Mucosa of rectum (tissue), 2 donors: ENCODE measurements at regions not wholly inside any gene's neighbourhood (a gene's known extent, or its start where the extent isn't known, plus 50 kb on each side); places are given as distances from the start of the nearest gene placed in this dataset.
"Not testable (repeated sequence)": the region's sequence is repeated elsewhere in the genome, so short reads cannot be mapped to it uniquely, and the experiment has no call there.

Experiments used
- H3K27ac ChIP-seq, 2 donors: one replicate each; pipeline ENCODE4 v1.7.0; 2013; ENCODE audit warnings: inconsistent platforms in 2 of 2, low read depth in 2 of 2, low read length in 2 of 2
- H3K27me3 ChIP-seq, 2 donors: one replicate each; pipeline ENCODE4 v1.7.0; 2013; ENCODE audit warnings: low read length in 2 of 2; ENCODE audit not compliant: control insufficient read depth in 2 of 2, insufficient read depth in 2 of 2
- H3K36me3 ChIP-seq, 2 donors: one replicate each; pipeline ENCODE4 v1.7.0; 2013; ENCODE audit warnings: low read length in 2 of 2; ENCODE audit not compliant: control insufficient read depth in 2 of 2, insufficient read depth in 2 of 2
- H3K4me1 ChIP-seq, 2 donors: one replicate each; pipeline ENCODE4 v1.7.0; 2013; ENCODE audit warnings: low read length in 2 of 2, mild to moderate bottlenecking in 1 of 2; ENCODE audit not compliant: control insufficient read depth in 2 of 2, insufficient read depth in 2 of 2
- H3K4me3 ChIP-seq, 2 donors: one replicate each; pipeline ENCODE4 v1.7.0; 2013; ENCODE audit warnings: low read length in 2 of 2
- H3K9ac ChIP-seq, 2 donors: one replicate each; pipeline ENCODE4 v1.7.0; 2013; ENCODE audit warnings: low read length in 2 of 2, low read depth in 1 of 2, mild to moderate bottlenecking in 1 of 2
- H3K9me3 ChIP-seq, 2 donors: one replicate each; pipeline ENCODE4 v1.7.0; 2013; ENCODE audit warnings: low read length in 2 of 2; ENCODE audit not compliant: control insufficient read depth in 2 of 2
- donor health status: healthy.
- donor health status: Normal muscosa, but diverticular disease.

DNA sequence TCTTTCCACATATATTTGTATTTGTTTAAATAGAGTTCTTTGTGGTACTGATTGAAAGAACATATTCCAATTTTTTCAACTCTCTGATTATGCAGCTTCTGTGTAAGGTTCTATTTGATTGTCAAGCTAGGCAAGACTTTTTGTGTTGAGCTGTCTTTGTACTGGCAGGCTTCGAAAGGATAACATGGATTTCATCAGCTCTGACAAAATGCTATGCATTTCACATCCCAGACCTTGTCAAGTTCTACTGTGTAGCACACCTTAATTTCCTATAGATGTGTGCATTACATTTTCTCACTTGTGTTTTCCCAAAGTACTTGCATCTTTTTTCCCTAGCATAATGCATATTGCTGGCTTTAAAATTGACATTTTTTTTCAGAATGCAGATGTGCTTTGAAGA, 555.0 kb upstream of the GYPC start:
- H3K4me3 ChIP-seq = no peak overlapping the region
- no peak overlapping the region for H3K27ac ChIP-seq
- H3K36me3 ChIP-seq = no peaks in the 10 kb centered on the region
- no peaks in the 10 kb centered on the region for H3K9me3 ChIP-seq
- no peak overlapping the region for H3K9ac ChIP-seq
- H3K27me3 ChIP-seq = no peaks in the 10 kb centered on the region
- H3K4me1 ChIP-seq = no peaks in the 10 kb centered on the region

- H3K27me3 ChIP-seq = no peaks in the 10 kb centered on the region
- H3K9me3 ChIP-seq = no peaks in the 10 kb centered on the region
- H3K9ac ChIP-seq = no peak overlapping the region
- H3K36me3 ChIP-seq = no peaks in the 10 kb centered on the region
- no peak overlapping the region for H3K27ac ChIP-seq
- no peaks in the 10 kb centered on the region for H3K4me1 ChIP-seq
- H3K4me3 ChIP-seq = no peak overlapping the region
Observed at GRCh38 chr2:126106006-126106405, 550.0 kb upstream of the GYPC start.

DNA sequence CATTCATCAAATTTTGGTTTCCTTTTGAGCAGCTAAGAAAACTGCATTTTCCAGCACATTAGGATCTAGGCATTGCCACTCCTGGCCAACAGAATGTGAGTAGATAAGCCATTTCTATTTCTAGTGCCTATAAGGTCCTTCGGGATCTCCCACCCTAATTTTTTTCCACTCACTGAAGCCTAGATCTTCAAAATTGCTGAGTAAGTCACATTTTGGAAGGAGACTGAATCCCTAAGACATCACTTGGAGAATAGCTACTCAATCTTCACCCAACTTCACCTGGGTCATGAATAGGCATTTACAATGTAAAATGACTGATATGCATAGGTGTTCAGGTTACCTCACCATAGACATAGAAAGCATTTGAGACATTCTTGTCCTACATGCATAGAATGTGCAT, 548.1 kb upstream of the GYPC start:
- H3K36me3 ChIP-seq = no peaks in the 10 kb centered on the region
- H3K4me3 ChIP-seq = no peak overlapping the region
- no peaks in the 10 kb centered on the region for H3K4me1 ChIP-seq
- H3K9ac ChIP-seq = no peak overlapping the region
- no peaks in the 10 kb centered on the region for H3K9me3 ChIP-seq
- H3K27me3 ChIP-seq = no peaks in the 10 kb centered on the region
- no peak overlapping the region for H3K27ac ChIP-seq

GRCh38 chr2:126115975-126116374, 540.0 kb upstream of the GYPC start:
- Histone ChIP-seq H3K27me3 (no peaks in the 10 kb centered on the region), H3K9ac (no peak overlapping the region), H3K36me3 (no peaks in the 10 kb centered on the region), H3K4me1 (no peaks in the 10 kb centered on the region), H3K9me3 (no peaks in the 10 kb centered on the region), H3K4me3 (no peak overlapping the region), H3K27ac (no peak overlapping the region)

DNA sequence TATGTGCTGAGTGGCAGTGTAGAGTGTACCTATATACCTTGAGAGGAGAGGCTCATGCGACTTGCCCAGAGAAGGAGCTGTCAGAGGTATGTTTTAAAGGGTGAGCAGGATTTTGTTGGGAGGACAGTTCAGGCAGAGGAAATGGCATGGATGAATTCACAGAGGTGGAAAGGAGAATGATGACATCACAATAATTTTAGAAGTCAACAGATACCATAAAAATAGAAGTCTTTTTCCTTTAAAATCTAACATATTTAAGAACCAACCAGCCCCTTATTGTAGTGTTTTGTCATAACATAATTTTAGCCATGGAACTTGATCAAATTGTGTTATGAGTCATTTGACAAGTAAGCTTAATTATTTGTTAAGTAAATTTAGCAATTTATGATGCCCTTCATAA, 538.1 kb upstream of the GYPC start:
- Histone ChIP-seq H3K9ac (no peak overlapping the region), H3K27me3 (no peaks in the 10 kb centered on the region), H3K4me1 (no peaks in the 10 kb centered on the region), H3K27ac (no peak overlapping the region), H3K4me3 (no peak overlapping the region), H3K36me3 (no peaks in the 10 kb centered on the region), H3K9me3 (no peaks in the 10 kb centered on the region)

DNA sequence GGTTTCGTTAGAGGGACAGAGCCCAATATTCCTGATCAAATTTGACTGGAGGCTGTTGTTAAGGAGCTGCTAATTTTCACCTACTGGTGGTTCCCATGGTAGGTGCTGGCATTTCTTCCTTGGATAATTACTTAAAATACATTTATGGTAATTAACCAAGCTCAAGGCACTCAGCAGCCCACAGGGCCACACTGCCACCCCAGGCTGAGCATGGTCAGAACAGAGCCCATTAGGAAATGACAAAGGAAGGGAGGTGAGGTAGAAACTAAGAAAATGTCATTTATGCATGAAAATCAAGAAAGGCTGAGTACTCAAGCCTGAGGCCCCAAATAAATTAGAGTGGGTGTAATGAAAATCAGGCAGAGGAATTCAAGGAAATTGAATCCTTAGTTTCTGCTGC, 510.2 kb upstream of the GYPC start:
- Histone ChIP-seq H3K27ac (no peak overlapping the region), H3K4me1 (no peaks in the 10 kb centered on the region), H3K9me3 (no peaks in the 10 kb centered on the region), H3K9ac (no peak overlapping the region), H3K36me3 (no peaks in the 10 kb centered on the region), H3K27me3 (no peaks in the 10 kb centered on the region), H3K4me3 (no peak overlapping the region)

DNA sequence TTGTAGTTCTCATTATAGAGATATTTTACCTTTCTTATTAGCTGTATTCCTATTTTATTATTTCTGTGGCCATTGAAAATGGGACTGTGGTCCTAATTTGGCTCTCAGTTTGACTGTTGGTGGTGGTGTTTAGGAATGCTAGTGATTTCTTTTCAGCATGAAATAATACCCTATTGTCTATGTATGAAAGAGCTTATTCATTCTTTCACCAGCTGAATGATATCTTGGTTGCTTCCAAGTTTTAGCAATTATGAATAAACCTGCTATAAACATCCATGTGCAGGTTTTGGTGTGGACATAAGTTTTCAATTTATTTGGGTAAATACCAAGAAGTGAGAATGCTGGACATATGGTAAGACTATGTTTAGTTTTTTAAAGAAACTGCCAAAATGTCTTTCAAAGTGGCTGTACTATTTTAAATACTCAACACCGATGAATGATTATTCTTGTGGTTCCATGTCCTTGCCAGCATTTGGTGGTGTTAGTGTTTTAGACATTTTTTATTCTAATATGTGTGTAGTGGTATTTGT, 501.6 kb upstream of the GYPC start:
- Histone ChIP-seq H3K9ac (no peak overlapping the region), H3K27ac (no peak overlapping the region), H3K9me3 (no peaks in the 10 kb centered on the region), H3K4me3 (no peak overlapping the region), H3K27me3 (no peaks in the 10 kb centered on the region), H3K36me3 (no peaks in the 10 kb centered on the region), H3K4me1 (no peaks in the 10 kb centered on the region)

- not testable (repeated sequence) for H3K9me3 ChIP-seq, H3K36me3 ChIP-seq, H3K9ac ChIP-seq, H3K27me3 ChIP-seq, H3K4me3 ChIP-seq, H3K4me1 ChIP-seq, H3K27ac ChIP-seq
Observed at GRCh38 chr2:126160950-126161349, 495.0 kb upstream of the GYPC start.

DNA sequence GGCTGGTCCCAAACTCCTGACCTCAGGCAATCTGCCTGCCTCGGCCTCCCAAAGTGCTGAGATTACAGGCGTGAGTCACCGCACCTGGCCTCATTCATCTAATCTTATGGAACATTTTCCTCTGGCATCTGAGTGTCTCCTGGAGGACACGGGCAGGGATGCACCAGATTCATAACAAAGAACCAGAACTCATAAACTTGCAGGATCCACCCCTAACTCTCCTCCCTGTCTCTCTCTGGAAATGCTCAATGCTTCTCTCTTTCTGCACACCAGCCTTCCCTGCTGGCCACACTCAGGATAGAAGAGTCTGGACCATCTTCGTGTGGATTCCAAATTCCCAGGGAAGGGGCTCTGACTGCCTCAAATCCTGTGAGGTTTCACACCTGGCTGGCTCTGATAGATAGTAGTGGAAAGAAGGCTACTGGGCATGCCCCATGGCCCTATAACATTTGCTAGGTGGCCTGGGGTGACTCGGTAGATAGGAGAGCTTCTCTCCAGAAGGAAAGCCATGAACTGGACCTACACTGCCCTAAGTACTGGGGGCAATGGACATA, 483.2 kb upstream of the GYPC start:
- no peak overlapping the region for H3K4me3 ChIP-seq
- H3K9me3 ChIP-seq = no peaks in the 10 kb centered on the region
- no peaks in the 10 kb centered on the region for H3K36me3 ChIP-seq
- H3K9ac ChIP-seq = no peak overlapping the region
- H3K27ac ChIP-seq = no peak overlapping the region
- H3K27me3 ChIP-seq = no peaks in the 10 kb centered on the region
- H3K4me1 ChIP-seq = no peaks in the 10 kb centered on the region

GRCh38 chr2:126175222-126175621, 480.7 kb upstream of the GYPC start:
- no peak overlapping the region for H3K4me3 ChIP-seq
- no peak overlapping the region for H3K9ac ChIP-seq
- no peak overlapping the region for H3K27ac ChIP-seq
- no peaks in the 10 kb centered on the region for H3K4me1 ChIP-seq
- no peaks in the 10 kb centered on the region for H3K27me3 ChIP-seq
- H3K36me3 ChIP-seq = no peaks in the 10 kb centered on the region
- no peaks in the 10 kb centered on the region for H3K9me3 ChIP-seq

DNA sequence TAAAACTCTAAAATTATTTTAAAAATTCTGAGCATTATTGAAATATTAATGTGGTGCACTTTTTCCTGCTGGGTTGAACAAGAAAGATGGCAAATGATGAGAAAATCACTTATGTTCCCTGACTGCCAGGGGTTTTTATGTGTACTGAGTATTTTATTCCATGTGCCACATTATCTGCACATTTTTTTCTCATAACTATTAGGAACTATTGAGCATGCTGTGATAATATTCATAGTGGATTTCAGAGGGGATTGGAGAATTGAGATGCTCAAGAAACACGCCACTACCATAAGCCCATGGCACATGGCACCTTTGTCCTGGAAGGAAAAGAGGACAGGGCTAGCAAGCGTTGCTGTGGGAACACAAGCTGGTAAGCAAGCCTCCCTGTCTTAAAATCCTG, 478.5 kb upstream of the GYPC start:
- no peaks in the 10 kb centered on the region for H3K9me3 ChIP-seq
- no peaks in the 10 kb centered on the region for H3K36me3 ChIP-seq

More for the DNA sequence above, 478.5 kb upstream of the GYPC start:
- no peak overlapping the region for H3K9ac ChIP-seq
- no peak overlapping the region for H3K4me3 ChIP-seq
- H3K27me3 ChIP-seq = no peaks in the 10 kb centered on the region
- no peaks in the 10 kb centered on the region for H3K4me1 ChIP-seq
- H3K27ac ChIP-seq = no peak overlapping the region
